HFF-Myc (cell line): ENCODE measurements at regions not wholly inside any gene's neighbourhood (a gene's known extent, or its start where the extent isn't known, plus 50 kb on each side); places are given as distances from the start of the nearest gene placed in this dataset.

Source experiments
- DNase-seq: peaks from one replicate; pipeline ENCODE4 v3.0.0-alpha.2; 2011; ENCODE audit warnings: low read depth; ENCODE audit errors: extremely low read depth
- H3K4me3 ChIP-seq: replicated peaks from 2 replicates; pipeline ENCODE4 v1.5.1; 2011; ENCODE audit warnings: low read depth, mild to moderate bottlenecking, control low read depth, low read length
- TF ChIP-seq, protein P1 (sequence below): IDR thresholded peaks from 2 replicates; pipeline ENCODE4 v1.5.1; 2012; ENCODE audit warnings: mild to moderate bottlenecking, low read depth, low read length, control low read depth; ENCODE audit errors: missing control alignments

- no peak overlapping the region for H3K4me3 ChIP-seq
- no peak for DNase-seq
- TF ChIP-seq, protein P1, sequence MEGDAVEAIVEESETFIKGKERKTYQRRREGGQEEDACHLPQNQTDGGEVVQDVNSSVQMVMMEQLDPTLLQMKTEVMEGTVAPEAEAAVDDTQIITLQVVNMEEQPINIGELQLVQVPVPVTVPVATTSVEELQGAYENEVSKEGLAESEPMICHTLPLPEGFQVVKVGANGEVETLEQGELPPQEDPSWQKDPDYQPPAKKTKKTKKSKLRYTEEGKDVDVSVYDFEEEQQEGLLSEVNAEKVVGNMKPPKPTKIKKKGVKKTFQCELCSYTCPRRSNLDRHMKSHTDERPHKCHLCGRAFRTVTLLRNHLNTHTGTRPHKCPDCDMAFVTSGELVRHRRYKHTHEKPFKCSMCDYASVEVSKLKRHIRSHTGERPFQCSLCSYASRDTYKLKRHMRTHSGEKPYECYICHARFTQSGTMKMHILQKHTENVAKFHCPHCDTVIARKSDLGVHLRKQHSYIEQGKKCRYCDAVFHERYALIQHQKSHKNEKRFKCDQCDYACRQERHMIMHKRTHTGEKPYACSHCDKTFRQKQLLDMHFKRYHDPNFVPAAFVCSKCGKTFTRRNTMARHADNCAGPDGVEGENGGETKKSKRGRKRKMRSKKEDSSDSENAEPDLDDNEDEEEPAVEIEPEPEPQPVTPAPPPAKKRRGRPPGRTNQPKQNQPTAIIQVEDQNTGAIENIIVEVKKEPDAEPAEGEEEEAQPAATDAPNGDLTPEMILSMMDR = no peak
These were observed 60.9 kb upstream of the RGS2 start for GRCh38 chr1:192747943-192748342.

DNA sequence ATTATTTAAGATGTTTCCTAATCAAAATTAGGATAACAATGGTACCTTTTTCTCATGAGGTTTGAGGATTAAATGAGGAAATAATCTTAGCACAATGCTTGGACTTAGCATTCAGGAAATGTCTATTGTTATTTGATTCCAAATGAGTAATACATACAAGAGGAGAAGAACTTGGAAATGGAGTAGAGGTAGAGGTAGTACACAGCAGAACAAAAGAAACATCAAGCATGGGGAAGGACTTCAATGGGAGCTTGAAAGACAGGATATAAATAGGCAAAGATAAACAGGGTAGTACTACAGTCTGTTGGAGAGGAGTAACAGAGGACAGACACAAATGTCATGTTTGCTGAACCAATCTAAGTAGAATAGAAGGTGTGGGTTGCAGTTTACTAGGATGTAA is 59.5 kb upstream of the RGS2 start:
- TF ChIP-seq, protein P1 = no peak
- no peak for DNase-seq

DNA sequence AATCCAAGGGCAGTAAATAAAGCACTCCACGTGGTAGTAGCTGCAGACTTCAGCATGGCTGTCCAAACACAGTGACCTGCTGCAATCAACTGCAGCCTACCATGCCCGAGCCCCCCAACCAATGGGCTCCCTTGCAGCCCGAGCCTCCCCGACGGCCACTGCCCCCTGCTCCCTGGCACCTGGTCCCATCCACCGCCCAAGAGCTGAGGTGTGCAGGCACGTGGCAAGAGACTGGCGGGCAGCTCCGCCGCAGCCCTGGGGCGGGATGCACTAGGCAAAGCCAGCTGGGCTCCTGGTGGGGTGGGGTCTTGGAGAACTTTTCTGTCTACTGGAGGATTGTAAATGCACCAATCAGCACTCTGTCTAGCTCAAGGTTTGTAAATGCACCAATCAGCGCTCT is 57.6 kb upstream of the RGS2 start:
- TF ChIP-seq, protein P1 = no peak
- DNase-seq = no peak
- H3K4me3 ChIP-seq = no peak overlapping the region

More for the DNA sequence above, 59.5 kb upstream of the RGS2 start:
- no peak overlapping the region for H3K4me3 ChIP-seq

GRCh38 chr1:192756314-192756713 is 52.5 kb upstream of the RGS2 start:
- DNase-seq = no peak
- TF ChIP-seq, protein P1 = no peak
- H3K4me3 ChIP-seq = no peak overlapping the region

GRCh38 chr1:192756847-192757246 is 52.0 kb upstream of the RGS2 start:
- TF ChIP-seq, protein P1 = no peak

DNA sequence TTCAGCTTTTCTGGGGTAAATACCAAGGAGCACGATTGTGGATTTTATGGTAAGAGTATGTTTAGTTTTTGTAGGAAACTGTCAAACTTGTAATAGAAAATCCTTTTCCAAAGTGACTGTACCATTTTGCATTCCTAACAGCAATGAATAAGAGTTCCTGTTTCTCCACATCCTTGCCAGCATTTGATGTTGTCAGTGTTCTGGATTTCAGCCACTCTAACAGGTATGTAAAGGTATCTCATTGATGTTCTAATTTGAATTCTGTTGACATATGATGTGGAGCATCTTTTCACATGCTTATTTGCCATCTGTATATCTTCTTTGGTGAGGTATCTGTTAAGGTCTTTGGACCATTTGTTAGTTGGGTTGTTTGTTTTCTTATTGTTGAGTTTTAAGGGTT is 50.3 kb upstream of the RGS2 start:
- H3K4me3 ChIP-seq = no peak overlapping the region
- no peak for DNase-seq
- TF ChIP-seq, protein P1 = no peak

More at GRCh38 chr1:192756847-192757246, 52.0 kb upstream of the RGS2 start:
- H3K4me3 ChIP-seq = no peak overlapping the region
- DNase-seq = no peak
